Stomach (tissue), 4 donors: ENCODE measurements at regions not wholly inside any gene's neighbourhood (a gene's known extent, or its start where the extent isn't known, plus 50 kb on each side); places are given as distances from the start of the nearest gene placed in this dataset.

ENCODE experiments used
- POLR2A ChIP-seq, 4 donors: fragments of 450-650 bp; IDR thresholded peaks; one replicate each; pipeline ENCODE4 v1.6.1; 2016; ENCODE audit warnings: antibody characterized with exemption in 4 of 4, control low read depth in 2 of 4, mild to moderate bottlenecking in 1 of 4, moderate library complexity in 1 of 4
- POLR2AphosphoS5 ChIP-seq, 3 donors: sonication (generic); formaldehyde crosslinking; IDR thresholded peaks; one replicate each; pipeline ENCODE4 v1.6.1; 2016; ENCODE audit warnings: antibody characterized with exemption in 3 of 3
- TF ChIP-seq, protein P1 (sequence below), 7 experiments: fragments of 450-650 bp in 4 of 7; fragments of 200-600 bp in 3 of 7; sonication (generic) in 3 of 7; IDR thresholded peaks; one replicate each; pipeline ENCODE4 v1.5.1; 2016 to 2019; ENCODE audit warnings: antibody characterized with exemption in 7 of 7, control low read depth in 2 of 7, mild to moderate bottlenecking in 1 of 7

DNA sequence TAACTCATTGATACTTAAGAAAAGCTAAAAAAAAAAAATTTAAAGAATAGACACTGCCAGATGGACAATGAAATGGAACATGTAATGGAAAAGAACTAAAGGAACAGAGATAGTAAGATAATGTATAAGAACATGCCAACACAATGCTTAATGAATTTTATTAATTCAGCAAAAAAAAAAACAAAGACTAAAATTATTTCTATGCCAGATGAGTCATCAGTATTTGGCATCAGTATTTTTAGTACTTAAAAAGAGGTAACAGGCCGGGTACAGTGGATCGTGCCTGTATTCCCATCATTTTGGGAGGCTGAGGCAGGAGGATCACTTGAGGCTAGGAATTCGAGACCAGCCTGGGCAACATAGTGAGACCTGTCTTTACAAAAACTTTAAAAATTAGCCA is 168.5 kb downstream of the CYB561 start:
- TF ChIP-seq, protein P1, sequence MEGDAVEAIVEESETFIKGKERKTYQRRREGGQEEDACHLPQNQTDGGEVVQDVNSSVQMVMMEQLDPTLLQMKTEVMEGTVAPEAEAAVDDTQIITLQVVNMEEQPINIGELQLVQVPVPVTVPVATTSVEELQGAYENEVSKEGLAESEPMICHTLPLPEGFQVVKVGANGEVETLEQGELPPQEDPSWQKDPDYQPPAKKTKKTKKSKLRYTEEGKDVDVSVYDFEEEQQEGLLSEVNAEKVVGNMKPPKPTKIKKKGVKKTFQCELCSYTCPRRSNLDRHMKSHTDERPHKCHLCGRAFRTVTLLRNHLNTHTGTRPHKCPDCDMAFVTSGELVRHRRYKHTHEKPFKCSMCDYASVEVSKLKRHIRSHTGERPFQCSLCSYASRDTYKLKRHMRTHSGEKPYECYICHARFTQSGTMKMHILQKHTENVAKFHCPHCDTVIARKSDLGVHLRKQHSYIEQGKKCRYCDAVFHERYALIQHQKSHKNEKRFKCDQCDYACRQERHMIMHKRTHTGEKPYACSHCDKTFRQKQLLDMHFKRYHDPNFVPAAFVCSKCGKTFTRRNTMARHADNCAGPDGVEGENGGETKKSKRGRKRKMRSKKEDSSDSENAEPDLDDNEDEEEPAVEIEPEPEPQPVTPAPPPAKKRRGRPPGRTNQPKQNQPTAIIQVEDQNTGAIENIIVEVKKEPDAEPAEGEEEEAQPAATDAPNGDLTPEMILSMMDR (IDR thresholded peaks at IDR 0.05): no peak
- no peak for TF ChIP-seq POLR2A (IDR thresholded peaks at IDR 0.05)
- no peak for TF ChIP-seq POLR2AphosphoS5 (IDR thresholded peaks at IDR 0.05)
